GM21737 (cell line): ENCODE measurements at regions not wholly inside any gene's neighbourhood (a gene's known extent, or its start where the extent isn't known, plus 50 kb on each side); places are given as distances from the start of the nearest gene placed in this dataset.

Experiments
- ATAC-seq: cut with Tn5 transposase; IDR thresholded peaks from one replicate; pipeline ENCODE4 v1.9.1; 2021; ENCODE audit warnings: mild to moderate bottlenecking, moderate library complexity; ENCODE audit not compliant: unreplicated experiment

GRCh38 chr7:113715981-113716856 is 202.6 kb downstream of the PPP1R3A start:
- ATAC-seq = no peak

DNA sequence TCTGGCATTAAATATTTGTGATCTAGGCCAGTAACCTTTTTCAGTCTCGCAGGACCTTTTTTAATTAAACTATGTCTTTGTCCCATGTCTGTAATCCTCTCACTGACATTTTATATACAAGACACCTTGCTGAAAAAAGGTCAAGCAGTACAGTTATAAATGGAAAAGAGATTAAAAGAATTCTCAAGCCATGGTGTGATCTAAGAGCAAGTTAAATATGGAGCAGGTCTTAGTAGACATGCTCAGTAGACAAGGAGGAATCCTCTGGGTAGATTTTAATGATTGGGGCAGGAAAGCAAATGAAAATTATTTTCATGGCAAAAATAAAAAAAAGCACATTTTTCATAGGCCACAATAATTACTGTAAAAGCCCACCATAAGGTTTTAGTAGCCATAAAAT is 203.5 kb downstream of the PPP1R3A start:
- ATAC-seq = no peak

- ATAC-seq = peak; percentile 98
Measured at GRCh38 chr7:113710310-113711096, 208.3 kb downstream of the PPP1R3A start.

GRCh38 chr7:113705439-113705838 is 213.4 kb downstream of the PPP1R3A start:
- no peak for ATAC-seq

DNA sequence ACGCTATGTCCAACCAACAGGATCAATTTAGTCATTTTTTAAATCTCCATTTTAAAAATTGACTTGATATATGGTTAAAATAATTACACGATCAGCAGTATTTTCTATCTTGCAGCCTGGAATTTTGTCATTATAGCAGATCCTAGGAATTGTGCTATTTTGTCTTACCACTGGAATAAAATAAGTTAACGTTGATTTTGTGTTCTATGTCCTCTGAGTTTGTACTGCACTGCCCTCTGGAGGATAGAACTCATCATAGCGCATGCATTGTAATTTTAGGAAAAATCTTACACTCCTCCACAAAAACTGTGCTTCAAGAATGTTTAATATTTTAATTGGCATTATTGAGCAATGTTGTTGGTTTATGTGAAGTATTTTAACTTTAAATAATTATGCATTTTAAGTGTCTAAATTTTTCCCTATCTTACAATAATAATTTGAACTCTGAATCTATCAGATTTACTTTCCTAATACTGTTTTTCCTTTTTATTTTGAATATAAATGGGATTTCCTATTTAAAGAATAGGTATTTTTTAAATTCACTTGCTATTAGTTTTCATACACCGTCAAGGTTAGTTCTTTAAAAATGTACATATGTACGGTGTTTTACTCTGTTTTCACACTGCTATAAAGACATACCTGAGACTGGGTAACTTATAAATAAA is 220.1 kb downstream of the PPP1R3A start:
- no peak for ATAC-seq

GRCh38 chr7:113694149-113694548 is 224.7 kb downstream of the PPP1R3A start:
- ATAC-seq = no peak

DNA sequence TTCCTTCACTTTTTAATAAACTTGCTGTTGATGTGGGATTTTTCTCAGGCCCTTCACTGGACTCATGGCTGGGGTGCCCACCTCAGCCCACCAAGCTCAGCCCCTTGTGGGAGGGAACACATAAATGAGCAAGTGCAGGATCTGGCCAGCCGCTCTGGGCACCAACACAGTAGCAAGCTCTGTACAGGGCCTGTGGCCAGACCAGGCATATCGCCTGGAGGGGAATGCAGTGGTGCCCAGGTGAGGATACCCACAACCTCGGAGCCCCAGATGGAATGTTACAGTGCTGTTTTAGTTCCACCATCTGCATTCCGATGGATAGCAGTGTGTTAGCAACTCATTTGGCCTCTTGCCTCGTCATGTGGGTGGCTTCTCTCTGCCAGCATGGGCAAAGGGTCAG is 234.6 kb downstream of the PPP1R3A start:
- no peak for ATAC-seq

GRCh38 chr7:113677811-113678210 is 241.0 kb downstream of the PPP1R3A start:
- ATAC-seq = no peak

DNA sequence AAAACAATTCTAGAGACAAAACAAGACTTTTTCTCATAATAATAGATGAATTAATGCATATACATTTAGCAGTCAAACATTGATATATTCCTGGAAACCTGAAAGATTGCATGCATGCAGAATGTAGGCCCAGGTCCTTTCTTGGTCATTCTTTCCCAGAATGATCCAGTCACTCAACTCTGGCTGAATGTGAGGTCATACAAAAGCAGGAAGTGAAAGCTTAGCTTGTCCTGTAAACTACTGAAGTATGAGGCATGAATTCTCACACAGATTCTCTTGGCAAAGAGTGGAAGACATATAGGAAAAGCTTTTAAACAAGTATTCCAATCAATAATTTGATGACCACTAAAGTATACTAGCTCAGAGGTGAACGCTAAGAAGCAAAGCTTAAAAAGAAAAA is 253.9 kb downstream of the PPP1R3A start:
- no peak for ATAC-seq

DNA sequence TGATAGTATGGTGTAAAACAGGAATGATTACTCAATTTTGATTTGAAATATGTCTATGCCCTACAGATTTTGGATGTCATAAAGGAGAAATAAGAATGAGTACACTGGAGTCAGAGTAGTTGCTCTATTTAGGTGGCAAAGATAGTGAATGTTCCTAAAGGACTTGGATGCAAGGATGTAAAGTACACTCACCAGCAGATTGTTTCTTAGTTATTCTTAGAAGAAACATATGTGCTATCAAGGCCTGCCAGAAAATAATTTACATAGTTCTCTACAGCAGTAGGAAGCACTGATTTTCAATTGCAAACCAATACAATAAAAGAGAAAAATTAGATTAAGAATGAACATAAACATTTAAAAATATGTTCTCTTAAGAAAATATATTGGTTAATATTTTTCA is 259.4 kb downstream of the PPP1R3A start:
- ATAC-seq = no peak

- ATAC-seq = peak; percentile 98
Measured at GRCh38 chr7:113657603-113658002, 261.2 kb downstream of the PPP1R3A start.

GRCh38 chr7:113652501-113652900 is 266.3 kb downstream of the PPP1R3A start:
- ATAC-seq = no peak

DNA sequence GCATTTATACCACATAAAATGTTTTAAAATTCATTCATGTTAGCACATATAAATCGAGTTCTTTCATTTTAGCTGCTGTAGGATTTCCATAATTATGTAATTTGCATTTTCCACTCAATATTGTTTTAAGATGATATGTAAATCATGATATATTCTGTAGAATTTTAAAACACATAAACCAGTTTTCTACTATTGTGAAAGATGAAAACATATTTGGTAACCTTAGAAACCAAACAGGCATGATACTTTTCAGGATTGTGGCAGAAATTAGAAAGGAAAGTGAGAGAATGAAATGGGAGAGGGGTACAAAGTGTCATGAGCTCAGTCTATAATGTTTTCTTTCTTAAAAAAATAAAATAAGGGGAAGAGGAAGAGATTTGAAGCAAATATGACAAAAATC is 269.3 kb downstream of the PPP1R3A start:
- no peak for ATAC-seq

DNA sequence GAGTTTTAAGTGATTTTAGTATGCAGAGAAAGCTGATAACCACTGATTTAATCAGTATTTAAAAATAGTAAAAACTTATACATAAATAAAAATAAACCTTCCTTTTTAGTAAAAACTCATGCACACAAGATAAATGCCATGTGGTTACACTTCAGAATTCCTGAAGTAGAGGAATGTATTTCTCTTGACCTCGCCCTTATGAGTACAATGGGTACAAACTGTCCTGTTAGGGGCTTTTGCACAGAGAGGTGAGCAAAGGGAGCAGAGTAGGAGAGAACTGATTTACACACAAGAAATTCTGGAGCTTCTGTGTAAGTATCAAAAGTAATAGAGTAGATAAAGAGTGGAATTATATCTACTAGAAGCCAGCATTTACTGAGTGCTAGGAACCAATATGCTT is 279.6 kb downstream of the PPP1R3A start:
- ATAC-seq = no peak

- no peak for ATAC-seq
Measured at GRCh38 chr7:113636727-113637421, 281.9 kb downstream of the PPP1R3A start.

DNA sequence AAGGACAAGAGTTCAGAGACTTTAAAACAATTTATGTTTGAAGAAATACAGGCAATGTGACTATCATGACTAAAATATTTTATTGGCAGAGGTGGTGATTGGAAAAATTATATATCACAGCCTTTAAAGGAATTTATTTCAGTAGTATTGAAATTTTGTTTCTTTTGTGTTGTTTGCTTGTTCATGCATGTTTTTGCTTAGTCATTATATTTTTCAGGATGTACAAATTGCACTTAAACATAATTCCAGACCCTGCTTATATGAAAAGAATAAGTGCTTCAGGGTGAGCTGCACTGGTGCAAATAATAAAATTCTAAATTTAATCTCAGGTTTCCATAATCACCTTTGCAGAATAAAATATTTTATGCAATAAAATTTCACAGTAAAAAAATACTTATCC is 283.3 kb downstream of the PPP1R3A start:
- ATAC-seq = no peak

DNA sequence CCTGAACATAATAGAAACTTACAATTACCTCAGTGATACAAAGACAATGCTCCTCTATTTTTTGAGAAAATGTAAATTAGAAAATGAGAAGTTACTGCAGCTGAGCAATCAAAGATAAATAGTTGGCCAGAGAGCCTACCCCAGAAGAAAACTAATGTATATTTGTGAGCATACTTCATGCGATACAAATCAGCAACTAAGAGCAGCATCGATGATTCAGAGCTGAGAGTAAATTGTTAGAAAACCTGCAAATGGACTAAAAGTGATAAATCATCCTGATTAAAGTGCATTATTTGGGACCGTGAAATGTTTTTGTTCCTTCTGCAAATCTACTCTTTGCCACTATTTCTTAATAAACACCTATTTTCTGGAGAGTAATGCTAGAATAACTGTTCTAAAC is 285.7 kb downstream of the PPP1R3A start:
- ATAC-seq = no peak

DNA sequence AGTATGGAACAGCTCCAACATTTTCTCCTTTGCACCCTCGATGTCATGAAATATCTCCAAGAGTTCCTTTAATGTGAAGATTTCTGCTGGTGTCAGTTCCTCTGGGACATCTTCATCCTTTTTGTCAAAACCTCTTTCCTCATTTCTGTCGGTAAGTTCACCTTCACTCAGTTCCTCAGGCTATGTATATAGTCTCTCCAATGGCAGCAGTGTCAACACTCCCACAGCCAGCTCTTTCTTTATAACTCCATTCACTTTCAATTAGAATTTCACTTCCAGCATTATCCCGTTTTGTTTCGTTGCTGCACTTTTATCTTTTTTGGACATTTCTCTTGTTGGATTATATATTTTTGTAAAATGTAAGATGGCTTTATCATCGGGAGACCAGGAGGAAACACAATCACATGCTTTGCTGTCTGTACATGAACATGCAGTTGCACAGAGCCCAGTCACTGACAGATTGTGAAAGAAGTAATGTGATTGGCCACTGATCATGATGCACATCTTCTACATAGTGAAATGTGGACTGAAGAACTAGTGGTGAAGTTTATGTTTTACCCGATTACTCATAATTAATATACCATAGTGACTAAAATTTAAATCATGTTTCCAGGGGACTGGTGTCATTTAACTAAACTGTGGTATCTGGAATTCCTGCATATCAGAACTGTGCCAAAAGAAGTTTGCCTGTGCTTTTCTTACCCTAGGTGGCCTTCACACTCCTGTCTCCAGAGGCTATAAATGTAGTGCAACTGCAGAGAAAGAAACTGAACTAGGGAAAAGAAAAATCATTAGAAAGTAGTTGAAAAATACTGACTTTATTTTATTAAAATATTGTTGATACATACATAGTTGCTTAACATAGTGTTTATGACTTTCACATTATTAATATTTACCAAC is 289.6 kb downstream of the PPP1R3A start:
- no peak for ATAC-seq

GRCh38 chr7:113625494-113626102 is 293.2 kb downstream of the PPP1R3A start:
- ATAC-seq = no peak

DNA sequence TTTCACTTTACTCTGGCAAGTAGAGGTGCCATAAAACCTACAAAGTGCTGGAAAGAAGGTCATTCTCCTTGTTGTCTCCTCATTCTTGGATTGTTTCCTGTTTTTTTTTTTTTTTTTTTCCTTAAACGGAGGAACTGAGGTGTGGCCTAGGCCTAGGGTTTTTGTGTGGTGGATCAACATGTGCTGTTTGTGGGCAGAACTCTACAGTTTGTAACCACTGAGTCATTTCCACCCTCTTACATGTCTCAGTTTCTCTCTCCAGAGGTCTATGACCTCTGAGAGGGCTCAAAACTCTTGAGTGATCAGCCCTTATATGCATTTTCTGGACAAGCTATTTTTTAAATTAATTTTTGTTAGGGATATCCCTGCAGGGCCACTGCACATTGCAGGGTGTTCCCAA is 296.0 kb downstream of the PPP1R3A start:
- no peak for ATAC-seq
